H1 (cell line): ENCODE measurements at regions not wholly inside any gene's neighbourhood (a gene's known extent, or its start where the extent isn't known, plus 50 kb on each side); places are given as distances from the start of the nearest gene placed in this dataset.

Source experiments
- CTCF ChIA-PET: fragments of 300-600 bp; sonication (Branson Sonifier 250); formaldehyde crosslinking; loops from one replicate; lab custom pipeline; 2021; ENCODE audit not compliant: partially characterized antibody; lab: Charles Lee
- POLR2A ChIA-PET: fragments of 300-600 bp; sonication (Branson Sonifier 250); formaldehyde crosslinking; loops from one replicate; lab custom pipeline; 2021; ENCODE audit warnings: inconsistent platforms; ENCODE audit not compliant: partially characterized antibody; lab: Charles Lee
- DNase-seq, 2 experiments: peaks; one replicate each; pipeline versions ENCODE4 v3.0.0 to v3.0.0-alpha.2; 2010 to 2022; ENCODE audit warnings: low spot score in 2 of 2, low read depth in 1 of 2, mixed read lengths in 1 of 2
- FAIRE-seq: peaks from 2 replicates; lab custom pipeline; 2011; peaks lifted over from hg19 to GRCh38; lab: Jason Lieb, UNC
- H2AFZ ChIP-seq: 2 replicates; pipeline ENCODE4 v1.8.1; 2012; ENCODE audit warnings: low read length, inconsistent platforms
- H2AK5ac ChIP-seq: 2 replicates; pipeline ENCODE4 v1.6.1; 2013; ENCODE audit warnings: low read depth, low read length
- H2BK120ac ChIP-seq: replicated peaks from 2 replicates; pipeline ENCODE3; 2013; ENCODE audit warnings: low read depth, low read length, inconsistent platforms
- H2BK12ac ChIP-seq: 2 replicates; pipeline ENCODE4 v1.6.1; 2013; ENCODE audit warnings: low read depth, low read length
- H2BK15ac ChIP-seq: 2 replicates; pipeline ENCODE4 v1.6.1; 2013; ENCODE audit warnings: low read length
- H2BK20ac ChIP-seq: 2 replicates; pipeline ENCODE4 v1.6.1; 2013; ENCODE audit warnings: low read length
- H2BK5ac ChIP-seq: 2 replicates; pipeline ENCODE4 v1.6.1; 2013; ENCODE audit warnings: low read depth, low read length
- H3K14ac ChIP-seq: 2 replicates; pipeline ENCODE4 v1.6.1; 2013; ENCODE audit warnings: inconsistent platforms; ENCODE audit not compliant: insufficient read length
- H3K18ac ChIP-seq: 2 replicates; pipeline ENCODE4 v1.6.1; 2013; ENCODE audit warnings: low read length; ENCODE audit errors: extremely low read depth
- H3K23ac ChIP-seq: 2 replicates; pipeline ENCODE4 v1.6.1; 2013; ENCODE audit warnings: inconsistent platforms; ENCODE audit not compliant: insufficient read length
- H3K23me2 ChIP-seq: 2 replicates; pipeline ENCODE4 v1.6.1; 2013; ENCODE audit warnings: low read depth, low read length
- H3K27ac ChIP-seq: 2 replicates; pipeline ENCODE4 v1.6.1; 2011; ENCODE audit warnings: low read depth, low read length, inconsistent platforms
- H3K27me3 ChIP-seq, 4 experiments: replicated peaks in 1 of 4; 1 replicate in 1 of 4; 2 replicates in 3 of 4; pipeline versions ENCODE4 v1.6.1 to v1.8.1; 2011 to 2013; ENCODE audit warnings: low read length in 3 of 4, mild to moderate bottlenecking in 3 of 4, inconsistent platforms in 2 of 4, mixed read lengths in 2 of 4, moderate library complexity in 1 of 4; ENCODE audit not compliant: control insufficient read depth in 3 of 4, insufficient read depth in 3 of 4; ENCODE audit errors: extremely low read depth in 1 of 4
- H3K36me3 ChIP-seq, 4 experiments: 2 replicates each; pipeline versions ENCODE4 v1.6.1 to v1.8.1; 2011 to 2013; ENCODE audit warnings: mild to moderate bottlenecking in 4 of 4, low read length in 3 of 4, moderate library complexity in 2 of 4, control low read depth in 1 of 4, inconsistent platforms in 1 of 4; ENCODE audit not compliant: insufficient read depth in 4 of 4, control insufficient read depth in 2 of 4
- H3K4ac ChIP-seq: replicated peaks from 2 replicates; pipeline ENCODE3; 2013; ENCODE audit warnings: low read length, low read depth, mixed read lengths, inconsistent platforms; ENCODE audit not compliant: insufficient read length
- H3K4me1 ChIP-seq, 4 experiments: replicated peaks in 1 of 4; 1 replicate in 1 of 4; 2 replicates in 3 of 4; pipeline versions ENCODE4 v1.6.1 to v1.8.1; 2011 to 2013; ENCODE audit warnings: low read length in 3 of 4, inconsistent platforms in 2 of 4, mixed read lengths in 1 of 4; ENCODE audit not compliant: insufficient read depth in 4 of 4, control insufficient read depth in 3 of 4
- H3K4me2 ChIP-seq, 2 experiments: 2 replicates each; pipeline versions ENCODE4 v1.6.1 to v1.8.1; 2011 to 2013; ENCODE audit warnings: low read depth in 2 of 2, low read length in 2 of 2, control low read depth in 1 of 2, inconsistent platforms in 1 of 2, mild to moderate bottlenecking in 1 of 2; ENCODE audit not compliant: insufficient read depth in 1 of 2
- H3K4me3 ChIP-seq, 4 experiments: fragments of 200-600, 300-600 bp in 1 of 4; sonication (generic), shearing (Covaris generic), sonication (Bioruptor Twin) in 1 of 4; 2 replicates each; pipeline versions ENCODE4 v1.5.1 to v1.8.1; 2011 to 2016; ENCODE audit warnings: low read length in 4 of 4, low read depth in 3 of 4, control low read depth in 2 of 4, inconsistent platforms in 2 of 4, mild to moderate bottlenecking in 2 of 4, mixed read lengths in 1 of 4, moderate library complexity in 1 of 4; ENCODE audit not compliant: insufficient read depth in 2 of 4; ENCODE audit errors: extremely low read depth in 1 of 4
- H3K56ac ChIP-seq: replicated peaks from 2 replicates; pipeline ENCODE3; 2013; ENCODE audit warnings: low read depth, mild to moderate bottlenecking, mixed read lengths, low read length, inconsistent platforms; ENCODE audit not compliant: insufficient read length
- H3K79me1 ChIP-seq: 2 replicates; pipeline ENCODE4 v1.6.1; 2013; ENCODE audit warnings: low read depth, low read length, control low read depth
- H3K79me2 ChIP-seq, 2 experiments: 2 replicates each; pipeline versions ENCODE4 v1.6.1 to v1.8.1; 2012 to 2013; ENCODE audit warnings: low read length in 2 of 2, mild to moderate bottlenecking in 2 of 2, inconsistent platforms in 1 of 2; ENCODE audit not compliant: insufficient read depth in 2 of 2, control insufficient read depth in 1 of 2
- H3K9ac ChIP-seq, 4 experiments: replicated peaks in 1 of 4; 1 replicate in 1 of 4; 2 replicates in 3 of 4; pipeline versions ENCODE4 v1.6.1 to v1.8.1; 2011 to 2013; ENCODE audit warnings: low read depth in 3 of 4, low read length in 3 of 4, control low read depth in 2 of 4, mild to moderate bottlenecking in 2 of 4, moderate library complexity in 2 of 4, inconsistent platforms in 1 of 4; ENCODE audit errors: extremely low read depth in 1 of 4
- H3K9me3 ChIP-seq, 2 experiments: 2 replicates each; pipeline versions ENCODE4 v1.6.1 to v1.8.1; 2012 to 2013; ENCODE audit warnings: mild to moderate bottlenecking in 2 of 2, moderate library complexity in 2 of 2, control low read depth in 1 of 2, inconsistent platforms in 1 of 2, low read depth in 1 of 2, low read length in 1 of 2, mixed read lengths in 1 of 2; ENCODE audit not compliant: insufficient read depth in 2 of 2
- H4K20me1 ChIP-seq, 2 experiments: replicated peaks in 1 of 2; 2 replicates each; pipeline versions ENCODE3 to v1.8.1; 2011 to 2013; ENCODE audit warnings: inconsistent platforms in 2 of 2, low read length in 2 of 2, mild to moderate bottlenecking in 1 of 2; ENCODE audit not compliant: insufficient read depth in 2 of 2, control insufficient read depth in 1 of 2
- H4K5ac ChIP-seq: 2 replicates; pipeline ENCODE4 v1.6.1; 2013; ENCODE audit warnings: low read length, low read depth, mixed read lengths, inconsistent platforms; ENCODE audit not compliant: insufficient read length
- H4K8ac ChIP-seq: 2 replicates; pipeline ENCODE4 v1.8.0; 2013; ENCODE audit warnings: mild to moderate bottlenecking, moderate library complexity, low read length, inconsistent platforms; ENCODE audit not compliant: insufficient read depth; ENCODE audit errors: extremely low read depth
- H4K91ac ChIP-seq: replicated peaks from 2 replicates; pipeline ENCODE3; 2013; ENCODE audit warnings: low read length, mixed read lengths, inconsistent platforms; ENCODE audit not compliant: insufficient read length
- ATF2 ChIP-seq: IDR thresholded peaks from 2 replicates; pipeline ENCODE4 v1.6.1; 2012; ENCODE audit warnings: low read length, inconsistent platforms
- BACH1 ChIP-seq: IDR thresholded peaks from 2 replicates; pipeline ENCODE4 v1.6.1; 2012; ENCODE audit warnings: low read length, improper control_type of control experiment
- CHD1 ChIP-seq: IDR thresholded peaks from 2 replicates; pipeline ENCODE4 v1.6.1; 2012; ENCODE audit warnings: low read depth, low read length, improper control_type of control experiment
- CREB1 ChIP-seq: IDR thresholded peaks from 2 replicates; pipeline ENCODE4 v1.6.1; 2012; ENCODE audit warnings: inconsistent platforms
- EP300 ChIP-seq, 2 experiments: IDR thresholded peaks; 1 replicate in 1 of 2; 2 replicates in 1 of 2; pipeline ENCODE4 v1.6.1; 2011 to 2012; ENCODE audit warnings: low read depth in 2 of 2, low read length in 2 of 2, mild to moderate bottlenecking in 2 of 2, borderline replicate concordance in 1 of 2, inconsistent platforms in 1 of 2, moderate library complexity in 1 of 2
- EZH2 ChIP-seq: fragments of 200-600 bp; sonication (generic); IDR thresholded peaks from 2 replicates; pipeline ENCODE4 v1.7.1; 2012; ENCODE audit warnings: low read depth, mild to moderate bottlenecking, moderate library complexity, low read length, inconsistent platforms; ENCODE audit not compliant: severe bottlenecking
- MAFK ChIP-seq: IDR thresholded peaks from 2 replicates; pipeline ENCODE4 v1.6.1; 2012; ENCODE audit warnings: low read depth, mild to moderate bottlenecking, improper control_type of control experiment, low read length
- NANOG ChIP-seq: IDR thresholded peaks from 2 replicates; pipeline ENCODE4 v1.6.1; 2011; ENCODE audit warnings: low read length, low read depth, mild to moderate bottlenecking, inconsistent platforms; ENCODE audit not compliant: insufficient read depth, poor library complexity, severe bottlenecking
- NRF1 ChIP-seq: IDR thresholded peaks from 2 replicates; pipeline ENCODE4 v1.6.1; 2011; ENCODE audit warnings: mild to moderate bottlenecking, low read depth, low read length, improper control_type of control experiment
- RAD21 ChIP-seq, 2 experiments: IDR thresholded peaks in 1 of 2; conservative IDR thresholded peaks in 1 of 2; 2 replicates each; pipeline ENCODE4 v1.6.1; 2011; ENCODE audit warnings: low read depth in 2 of 2, low read length in 2 of 2, improper control_type of control experiment in 1 of 2, inconsistent platforms in 1 of 2, mild to moderate bottlenecking in 1 of 2, moderate library complexity in 1 of 2
- RNF2 ChIP-seq: fragments of 200-900, 300-1000 bp; sonication (generic); IDR thresholded peaks from 2 replicates; pipeline ENCODE4 v1.7.1; 2016; ENCODE audit warnings: borderline replicate concordance, low read depth, mild to moderate bottlenecking, antibody characterized with exemption, low read length; ENCODE audit not compliant: poor library complexity, severe bottlenecking; ENCODE audit errors: missing control alignments
- TAF1 ChIP-seq: IDR thresholded peaks from 2 replicates; pipeline ENCODE4 v1.6.1; 2011; ENCODE audit warnings: mild to moderate bottlenecking, low read depth, low read length
- TAF7 ChIP-seq: optimal IDR thresholded peaks from 2 replicates; pipeline ENCODE3; 2011; ENCODE audit warnings: low read depth, mild to moderate bottlenecking, inconsistent platforms, low read length, moderate library complexity, borderline replicate concordance

GRCh38 chr5:60229691-60230185, 336.2 kb upstream of the PDE4D start:
- Histone ChIP-seq H3K4ac (no peak overlapping the region), H2BK12ac (no peak overlapping the region), H2AK5ac (no peak overlapping the region), H2BK15ac (no peak overlapping the region), H2BK5ac (no peak overlapping the region), H4K5ac (no peak overlapping the region), H3K4me2 (no peak overlapping the region), H4K20me1 (no peaks in the 10 kb centered on the region), H3K36me3 (no peaks in the 10 kb centered on the region), H3K56ac (no peak overlapping the region), H3K23me2 (no peaks in the 10 kb centered on the region; the same call in 1 of the 2 replicates), H2BK120ac (no peak overlapping the region), H3K9me3 (no peaks in the 10 kb centered on the region), H3K4me3 (no peak overlapping the region), H3K4me1 (no peaks in the 10 kb centered on the region), H3K79me1 (no peaks in the 10 kb centered on the region), H2AFZ (no peak overlapping the region), H2BK20ac (no peak overlapping the region), H3K23ac (no peak overlapping the region), H3K14ac (no peak overlapping the region), H4K8ac (no peak overlapping the region), H3K18ac (no peak overlapping the region), H3K9ac (no peak overlapping the region), H3K27me3 (no peaks in the 10 kb centered on the region), H4K91ac (no peak overlapping the region), H3K27ac (no peak overlapping the region), H3K79me2 (no peaks in the 10 kb centered on the region)
- POLR2A ChIA-PET, result no interaction called here
- DNase-seq (no peak), FAIRE-seq (no peak)
- CTCF ChIA-PET, result no interaction called here
- TF ChIP-seq NRF1, result no peak
- no peak for TF ChIP-seq CHD1
- TF ChIP-seq TAF7, result no peak
- TF ChIP-seq EP300 (IDR thresholded peaks at IDR 0.05; ENCODE audit: borderline replicate concordance in 1 of 2, low read depth in 2 of 2, low read length in 2 of 2), result no peak
- no peak for TF ChIP-seq CREB1
- no peak for TF ChIP-seq BACH1
- TF ChIP-seq RNF2, result no peak
- TF ChIP-seq ATF2, result no peak
- TF ChIP-seq RAD21 (IDR thresholded peaks at IDR 0.05 in 1 of 2, conservative IDR thresholded peaks at IDR 0.05 in 1 of 2; ENCODE audit: low read depth in 2 of 2, low read length in 2 of 2), result no peak
- TF ChIP-seq EZH2, result no peak
- no peak for TF ChIP-seq TAF1
- TF ChIP-seq NANOG, result no peak
- no peak for TF ChIP-seq MAFK
